ENCODE measurements at regions not wholly inside any gene's neighbourhood (a gene's known extent, or its start where the extent isn't known, plus 50 kb on each side); places are given as distances from the start of the nearest gene placed in this dataset.

- no peak for TF ChIP-seq CTCF (IDR thresholded peaks at IDR 0.05 in 4 of 5, conservative IDR thresholded peaks at IDR 0.05 in 1 of 5)
- no peak for TF ChIP-seq POLR2A (IDR thresholded peaks at IDR 0.05)
These were observed 86.1 kb upstream of the PRSS3 start for GRCh38 chr9:33709269-33709668.
